ENCODE measurements at regions not wholly inside any gene's neighbourhood (a gene's known extent, or its start where the extent isn't known, plus 50 kb on each side); places are given as distances from the start of the nearest gene placed in this dataset.

GRCh38 chr2:224257156-224257555 lies 144.8 kb downstream of the FAM124B start:
- H3K27me3 Mint-ChIP-seq (ENCODE audit: insufficient read depth): peaks cover 3% of the 10 kb centered on the region
- H3K4me1 Mint-ChIP-seq (ENCODE audit: low read depth): peaks cover 12% of the 10 kb centered on the region
- intact Hi-C loops (cut with micrococcal nuclease): no loop called here

GRCh38 chr2:224253464-224253863 lies 148.4 kb downstream of the FAM124B start:
- H3K4me3 Mint-ChIP-seq: no peak overlapping the region
- intact Hi-C loops (cut with micrococcal nuclease): no loop called here
- no peaks in the 10 kb centered on the region for H3K4me1 Mint-ChIP-seq (ENCODE audit: low read depth)
- H3K27ac Mint-ChIP-seq: no peak overlapping the region
- peaks cover 4% of the 10 kb centered on the region for H3K27me3 Mint-ChIP-seq (ENCODE audit: insufficient read depth)
- H3K9me3 Mint-ChIP-seq: no peaks in the 10 kb centered on the region
- no peak for DNase-seq (ENCODE audit: low spot score)
- no peaks in the 10 kb centered on the region for H3K36me3 Mint-ChIP-seq (ENCODE audit: low read depth)

More at GRCh38 chr2:224257156-224257555, 144.8 kb downstream of the FAM124B start:
- Mint-ChIP-seq H3K27ac (no peak overlapping the region), H3K36me3 (ENCODE audit: low read depth) (no peaks in the 10 kb centered on the region), H3K4me3 (no peak overlapping the region), H3K9me3 (no peaks in the 10 kb centered on the region)
- DNase-seq (ENCODE audit: low spot score): no peak

- H3K27me3 Mint-ChIP-seq (ENCODE audit: insufficient read depth): peaks cover 5% of the 10 kb centered on the region
- no peaks in the 10 kb centered on the region for H3K4me1 Mint-ChIP-seq (ENCODE audit: low read depth)
- H3K4me3 Mint-ChIP-seq: no peak overlapping the region
- DNase-seq (ENCODE audit: low spot score): no peak
- no peak overlapping the region for H3K27ac Mint-ChIP-seq
- no peaks in the 10 kb centered on the region for H3K9me3 Mint-ChIP-seq
- no peaks in the 10 kb centered on the region for H3K36me3 Mint-ChIP-seq (ENCODE audit: low read depth)
- intact Hi-C loops (cut with micrococcal nuclease): no loop called here
These were observed 149.3 kb downstream of the FAM124B start for GRCh38 chr2:224252631-224253030.

GRCh38 chr2:224248944-224249371 lies 152.9 kb downstream of the FAM124B start:
- Mint-ChIP-seq H3K36me3 (ENCODE audit: low read depth) (no peaks in the 10 kb centered on the region), H3K4me3 (no peak overlapping the region), H3K27ac (no peak overlapping the region), H3K9me3 (no peaks in the 10 kb centered on the region), H3K4me1 (ENCODE audit: low read depth) (no peaks in the 10 kb centered on the region), H3K27me3 (ENCODE audit: insufficient read depth) (peaks cover 3% of the 10 kb centered on the region)
- intact Hi-C loops (cut with micrococcal nuclease): no loop called here
- DNase-seq (ENCODE audit: low spot score): no peak

GRCh38 chr2:224242561-224242960 lies 159.3 kb downstream of the FAM124B start:
- Mint-ChIP-seq H3K4me3 (no peak overlapping the region), H3K36me3 (ENCODE audit: low read depth) (no peaks in the 10 kb centered on the region), H3K27me3 (ENCODE audit: insufficient read depth) (peaks cover 2% of the 10 kb centered on the region), H3K4me1 (ENCODE audit: low read depth) (no peaks in the 10 kb centered on the region), H3K27ac (no peak overlapping the region), H3K9me3 (no peaks in the 10 kb centered on the region)
- intact Hi-C loops (cut with micrococcal nuclease): no loop called here
- no peak for DNase-seq (ENCODE audit: low spot score)

GRCh38 chr2:224241812-224242211 lies 160.1 kb downstream of the FAM124B start:
- Mint-ChIP-seq H3K27ac (no peak overlapping the region), H3K4me3 (no peak overlapping the region), H3K36me3 (ENCODE audit: low read depth) (no peaks in the 10 kb centered on the region), H3K27me3 (ENCODE audit: insufficient read depth) (peaks cover 2% of the 10 kb centered on the region), H3K4me1 (ENCODE audit: low read depth) (no peaks in the 10 kb centered on the region), H3K9me3 (no peaks in the 10 kb centered on the region)
- no peak for DNase-seq (ENCODE audit: low spot score)
- intact Hi-C loops (cut with micrococcal nuclease): no loop called here

GRCh38 chr2:224241001-224241400 lies 160.9 kb downstream of the FAM124B start:
- no peaks in the 10 kb centered on the region for H3K36me3 Mint-ChIP-seq (ENCODE audit: low read depth)
- H3K4me1 Mint-ChIP-seq (ENCODE audit: low read depth): no peaks in the 10 kb centered on the region
- H3K27me3 Mint-ChIP-seq (ENCODE audit: insufficient read depth): peaks cover 2% of the 10 kb centered on the region
- H3K27ac Mint-ChIP-seq: no peak overlapping the region
- no peak overlapping the region for H3K4me3 Mint-ChIP-seq
- H3K9me3 Mint-ChIP-seq: no peaks in the 10 kb centered on the region
- no peak for DNase-seq (ENCODE audit: low spot score)
- intact Hi-C loops (cut with micrococcal nuclease): no loop called here

- H3K4me3 Mint-ChIP-seq: no peak overlapping the region
- no peaks in the 10 kb centered on the region for H3K9me3 Mint-ChIP-seq
- H3K27ac Mint-ChIP-seq: no peak overlapping the region
- peaks cover 6% of the 10 kb centered on the region for H3K4me1 Mint-ChIP-seq (ENCODE audit: low read depth)
- DNase-seq (ENCODE audit: low spot score): no peak
- intact Hi-C loops (cut with micrococcal nuclease): no loop called here
- peaks cover 4% of the 10 kb centered on the region for H3K27me3 Mint-ChIP-seq (ENCODE audit: insufficient read depth)
- H3K36me3 Mint-ChIP-seq (ENCODE audit: low read depth): no peaks in the 10 kb centered on the region
These were observed 177.9 kb downstream of the FAM124B start for GRCh38 chr2:224223851-224224555.

GRCh38 chr2:224222974-224223373 lies 178.9 kb downstream of the FAM124B start:
- peaks cover 6% of the 10 kb centered on the region for H3K4me1 Mint-ChIP-seq (ENCODE audit: low read depth)
- H3K27ac Mint-ChIP-seq: no peak overlapping the region
- H3K4me3 Mint-ChIP-seq: no peak overlapping the region
- no peak for DNase-seq (ENCODE audit: low spot score)
- peaks cover 7% of the 10 kb centered on the region for H3K27me3 Mint-ChIP-seq (ENCODE audit: insufficient read depth)
- intact Hi-C loops (cut with micrococcal nuclease): no loop called here
- no peaks in the 10 kb centered on the region for H3K9me3 Mint-ChIP-seq
- H3K36me3 Mint-ChIP-seq (ENCODE audit: low read depth): no peaks in the 10 kb centered on the region

- no peaks in the 10 kb centered on the region for H3K36me3 Mint-ChIP-seq (ENCODE audit: low read depth)
- peaks cover 7% of the 10 kb centered on the region for H3K27me3 Mint-ChIP-seq (ENCODE audit: insufficient read depth)
- intact Hi-C loops (cut with micrococcal nuclease): no loop called here
- H3K4me3 Mint-ChIP-seq: no peak overlapping the region
- peaks cover 6% of the 10 kb centered on the region for H3K4me1 Mint-ChIP-seq (ENCODE audit: low read depth)
- H3K27ac Mint-ChIP-seq: no peak overlapping the region
- H3K9me3 Mint-ChIP-seq: no peaks in the 10 kb centered on the region
- DNase-seq (ENCODE audit: low spot score): no peak
These were observed 179.6 kb downstream of the FAM124B start for GRCh38 chr2:224222291-224222690.

- Mint-ChIP-seq H3K4me1 (ENCODE audit: low read depth) (peaks cover 6% of the 10 kb centered on the region), H3K36me3 (ENCODE audit: low read depth) (no peaks in the 10 kb centered on the region), H3K27ac (no peak overlapping the region), H3K4me3 (no peak overlapping the region), H3K9me3 (no peaks in the 10 kb centered on the region), H3K27me3 (ENCODE audit: insufficient read depth) (peaks cover 7% of the 10 kb centered on the region)
- no peak for DNase-seq (ENCODE audit: low spot score)
- intact Hi-C loops (cut with micrococcal nuclease): no loop called here
These were observed 180.4 kb downstream of the FAM124B start for GRCh38 chr2:224221455-224221913.

- intact Hi-C loops (cut with micrococcal nuclease): no loop called here
- Mint-ChIP-seq H3K9me3 (no peaks in the 10 kb centered on the region), H3K36me3 (ENCODE audit: low read depth) (no peaks in the 10 kb centered on the region), H3K4me1 (ENCODE audit: low read depth) (peaks cover 6% of the 10 kb centered on the region), H3K27ac (no peak overlapping the region), H3K27me3 (ENCODE audit: insufficient read depth) (peaks cover 7% of the 10 kb centered on the region), H3K4me3 (no peak overlapping the region)
- no peak for DNase-seq (ENCODE audit: low spot score)
These were observed 181.2 kb downstream of the FAM124B start for GRCh38 chr2:224220586-224221255.

- Mint-ChIP-seq H3K36me3 (ENCODE audit: low read depth) (no peaks in the 10 kb centered on the region), H3K4me1 (ENCODE audit: low read depth) (peaks cover 6% of the 10 kb centered on the region), H3K27me3 (ENCODE audit: insufficient read depth) (peaks cover 7% of the 10 kb centered on the region), H3K27ac (no peak overlapping the region), H3K9me3 (no peaks in the 10 kb centered on the region), H3K4me3 (no peak overlapping the region)
- intact Hi-C loops (cut with micrococcal nuclease): no loop called here
- DNase-seq (ENCODE audit: low spot score): no peak
These were observed 180.7 kb upstream of the SERPINE2 start for GRCh38 chr2:224219781-224220180.
